ENCODE measurements at regions not wholly inside any gene's neighbourhood (a gene's known extent, or its start where the extent isn't known, plus 50 kb on each side); places are given as distances from the start of the nearest gene placed in this dataset.

DNA sequence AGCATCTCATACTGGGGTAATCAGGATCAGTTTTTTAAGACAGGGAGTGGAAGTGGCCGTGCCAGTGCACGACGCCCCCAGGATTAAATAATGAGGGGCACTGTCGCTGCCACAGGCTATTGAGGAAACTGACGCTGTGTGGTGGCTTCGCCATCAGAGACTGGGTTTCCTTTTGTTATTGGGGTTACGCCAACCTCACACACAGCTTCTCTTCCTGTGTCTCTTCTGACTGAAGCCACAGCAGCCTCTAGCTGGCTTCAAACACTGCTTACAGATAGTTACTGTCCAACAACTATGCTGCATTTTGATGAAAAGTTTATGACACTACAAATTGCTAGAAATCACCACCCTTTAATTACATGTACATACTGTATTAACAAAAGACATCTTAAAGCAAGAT, 521.9 kb upstream of the SALL3 start:
- TF ChIP-seq MYC (IDR thresholded peaks at IDR 0.05; ENCODE audit: low read depth, low read length) (no peak), CTCF (IDR thresholded peaks at IDR 0.05; ENCODE audit: low read depth, low read length) (no peak)
